HAP-1 (cell line): ENCODE measurements at regions not wholly inside any gene's neighbourhood (a gene's known extent, or its start where the extent isn't known, plus 50 kb on each side); places are given as distances from the start of the nearest gene placed in this dataset.
"Not testable (repeated sequence)": the region's sequence is repeated elsewhere in the genome, so short reads cannot be mapped to it uniquely, and the experiment has no call there.

Source experiments
- DNase-seq, 2 experiments: peaks; one replicate each; pipeline ENCODE4 v3.0.0-alpha.2; 2016 to 2020; ENCODE audit warnings: low spot score in 2 of 2
- H3K27me3 ChIP-seq: fragments of 250-450 bp; sonication (Bioruptor Pico); 2 replicates; pipeline ENCODE4 v1.5.1; 2020; ENCODE audit warnings: low read depth, mild to moderate bottlenecking, moderate library complexity
- H3K36me3 ChIP-seq: fragments of 250-450 bp; sonication (Bioruptor Pico); replicated peaks from 2 replicates; pipeline ENCODE4 v1.5.1; 2020; ENCODE audit warnings: mild to moderate bottlenecking
- H3K4me1 ChIP-seq: fragments of 250-450 bp; sonication (Bioruptor Pico); 2 replicates; pipeline ENCODE4 v1.5.1; 2020; ENCODE audit warnings: mild to moderate bottlenecking
- H3K4me3 ChIP-seq: fragments of 250-450 bp; sonication (Bioruptor Pico); 2 replicates; pipeline ENCODE4 v1.5.1; 2020; ENCODE audit warnings: mild to moderate bottlenecking, moderate library complexity
- H3K9me3 ChIP-seq: fragments of 250-450 bp; sonication (Bioruptor Pico); 2 replicates; pipeline ENCODE4 v1.5.1; 2020; ENCODE audit warnings: mild to moderate bottlenecking, moderate library complexity
- in situ Hi-C: fragments of 300-500 bp; cut with MboI; formaldehyde crosslinking; loops from 3 replicates; pipeline ENCODE4 v1.14.3; 2020; ENCODE audit warnings: low sequenced_read_pairs, inconsistent platforms, mixed read lengths

DNA sequence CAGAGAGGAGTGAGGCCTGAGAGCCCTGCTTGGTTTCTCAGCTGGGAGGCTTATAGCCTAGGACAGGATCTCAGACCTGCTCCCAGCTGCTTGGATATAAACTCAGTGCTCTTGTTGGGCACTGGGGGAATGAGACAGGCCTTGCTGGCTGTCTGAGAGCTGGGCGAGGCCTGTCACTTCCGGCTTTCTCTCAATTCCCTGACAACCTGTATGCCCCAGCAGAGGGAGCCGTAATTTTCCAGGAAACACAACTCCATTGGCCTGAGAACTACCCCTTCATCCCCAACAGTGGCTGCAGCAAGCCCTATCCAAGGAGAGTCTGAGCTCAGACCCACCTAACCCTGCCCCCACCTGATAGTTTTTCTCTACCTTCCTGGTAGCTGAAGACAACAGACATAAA is 258.3 kb upstream of the STXBP6 start:
- H3K9me3 ChIP-seq: no peaks in the 10 kb centered on the region

GRCh38 chr14:25303934-25304333 is 254.0 kb upstream of the STXBP6 start:
- no peaks in the 10 kb centered on the region for H3K4me1 ChIP-seq
- H3K27me3 ChIP-seq: no peaks in the 10 kb centered on the region
- DNase-seq: no peak
- in situ Hi-C loops: no loop called here
- H3K36me3 ChIP-seq: no peaks in the 10 kb centered on the region
- no peaks in the 10 kb centered on the region for H3K9me3 ChIP-seq
- H3K4me3 ChIP-seq: no peak overlapping the region

More for the DNA sequence above, 258.3 kb upstream of the STXBP6 start:
- in situ Hi-C loops: no loop called here
- no peak for DNase-seq
- no peaks in the 10 kb centered on the region for H3K4me1 ChIP-seq
- no peaks in the 10 kb centered on the region for H3K36me3 ChIP-seq
- no peak overlapping the region for H3K4me3 ChIP-seq
- no peaks in the 10 kb centered on the region for H3K27me3 ChIP-seq

DNA sequence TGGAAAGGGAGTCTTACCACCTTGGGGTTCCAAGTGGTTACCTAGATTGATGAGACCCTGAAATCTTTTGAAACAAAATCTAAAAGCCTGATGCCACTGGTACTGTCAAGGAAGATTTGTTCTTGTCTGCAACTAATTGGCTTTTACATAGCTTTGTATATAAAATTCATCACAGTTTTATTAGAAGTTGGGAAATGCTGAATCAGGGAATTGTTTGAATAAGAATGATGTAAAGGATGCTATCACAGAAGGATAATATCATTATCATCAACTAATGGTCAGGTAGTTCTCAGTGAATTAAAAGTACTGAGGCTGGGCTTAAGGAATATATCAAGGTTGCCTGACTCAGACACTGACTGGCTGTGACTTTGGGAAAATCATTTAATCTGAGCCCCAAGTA is 248.3 kb upstream of the STXBP6 start:
- in situ Hi-C loops: no loop called here
- Histone ChIP-seq H3K4me3 (no peak overlapping the region), H3K9me3 (0 out of 2 replicates have a peak, but pooled peaks cover 3% of the 10 kb centered on the region)

GRCh38 chr14:25290154-25290553 is 240.2 kb upstream of the STXBP6 start:
- H3K9me3 ChIP-seq, DNase-seq, H3K4me3 ChIP-seq, in situ Hi-C loops, H3K27me3 ChIP-seq, H3K36me3 ChIP-seq, H3K4me1 ChIP-seq: not testable (repeated sequence)

More for the DNA sequence above, 248.3 kb upstream of the STXBP6 start:
- no peak for DNase-seq
- Histone ChIP-seq H3K4me1 (no peaks in the 10 kb centered on the region), H3K27me3 (no peaks in the 10 kb centered on the region), H3K36me3 (no peaks in the 10 kb centered on the region)

- DNase-seq: no peak
- H3K36me3 ChIP-seq: no peaks in the 10 kb centered on the region
- H3K4me1 ChIP-seq: no peaks in the 10 kb centered on the region
- H3K27me3 ChIP-seq: no peaks in the 10 kb centered on the region
- in situ Hi-C loops: no loop called here
- 0 out of 2 replicates have a peak, but pooled peaks cover 2% of the 10 kb centered on the region for H3K9me3 ChIP-seq
- H3K4me3 ChIP-seq: no peak overlapping the region
Measured at GRCh38 chr14:25274529-25274928, 224.6 kb upstream of the STXBP6 start.

- H3K4me3 ChIP-seq: no peak overlapping the region
- no peaks in the 10 kb centered on the region for H3K36me3 ChIP-seq
- no peaks in the 10 kb centered on the region for H3K9me3 ChIP-seq
- no peak for DNase-seq
- no peaks in the 10 kb centered on the region for H3K4me1 ChIP-seq
- H3K27me3 ChIP-seq: no peaks in the 10 kb centered on the region
- in situ Hi-C loops: no loop called here
Measured at GRCh38 chr14:25267186-25267585, 217.2 kb upstream of the STXBP6 start.

GRCh38 chr14:25259470-25259869 is 209.5 kb upstream of the STXBP6 start:
- Histone ChIP-seq H3K4me3 (no peak overlapping the region), H3K4me1 (no peaks in the 10 kb centered on the region)
- in situ Hi-C loops: no loop called here

GRCh38 chr14:25252793-25253192 is 202.8 kb upstream of the STXBP6 start:
- DNase-seq: no peak
- Histone ChIP-seq H3K4me3 (no peak overlapping the region), H3K36me3 (no peaks in the 10 kb centered on the region), H3K4me1 (no peaks in the 10 kb centered on the region), H3K27me3 (no peaks in the 10 kb centered on the region), H3K9me3 (no peaks in the 10 kb centered on the region; the same call in 1 of the 2 replicates)
- in situ Hi-C loops: no loop called here

More at GRCh38 chr14:25259470-25259869, 209.5 kb upstream of the STXBP6 start:
- Histone ChIP-seq H3K27me3 (no peaks in the 10 kb centered on the region), H3K9me3 (peaks cover 2% of the 10 kb centered on the region), H3K36me3 (no peaks in the 10 kb centered on the region)
- DNase-seq: no peak

GRCh38 chr14:25250516-25250915 is 200.6 kb upstream of the STXBP6 start:
- no peaks in the 10 kb centered on the region for H3K27me3 ChIP-seq
- no peak for DNase-seq
- in situ Hi-C loops: no loop called here
- no peaks in the 10 kb centered on the region for H3K36me3 ChIP-seq
- no peak overlapping the region for H3K4me3 ChIP-seq
- no peaks in the 10 kb centered on the region for H3K4me1 ChIP-seq
- H3K9me3 ChIP-seq: no peaks in the 10 kb centered on the region; the same call in 1 of the 2 replicates

DNA sequence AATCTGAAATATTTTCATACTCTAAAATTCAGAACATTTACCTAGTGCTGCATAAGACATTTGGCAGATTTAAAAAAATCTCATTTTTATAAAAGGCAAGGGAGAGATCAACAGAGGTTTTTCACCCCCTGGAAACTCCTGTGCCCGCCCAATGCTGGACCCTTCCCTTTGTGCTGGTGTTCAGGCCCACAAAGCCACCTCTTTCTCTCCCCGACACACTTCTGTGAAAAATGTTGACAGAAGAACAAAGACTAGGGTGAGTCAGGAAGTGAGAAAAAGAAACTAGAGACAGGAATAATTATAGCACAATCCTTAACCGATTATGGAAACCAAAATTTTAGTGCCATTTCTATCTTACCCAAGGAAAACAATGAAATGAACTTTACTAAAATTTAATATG is 197.7 kb upstream of the STXBP6 start:
- in situ Hi-C loops: no loop called here
- Histone ChIP-seq H3K4me3 (no peak overlapping the region), H3K4me1 (no peaks in the 10 kb centered on the region), H3K9me3 (no peaks in the 10 kb centered on the region; the same call in none of the 2 replicates), H3K36me3 (no peaks in the 10 kb centered on the region), H3K27me3 (no peaks in the 10 kb centered on the region)
- DNase-seq: no peak

- no peaks in the 10 kb centered on the region; the same call in none of the 2 replicates for H3K9me3 ChIP-seq
- in situ Hi-C loops: no loop called here
- no peak overlapping the region for H3K4me3 ChIP-seq
- no peak for DNase-seq
- no peaks in the 10 kb centered on the region for H3K27me3 ChIP-seq
- H3K4me1 ChIP-seq: no peaks in the 10 kb centered on the region
- H3K36me3 ChIP-seq: no peaks in the 10 kb centered on the region
Measured at GRCh38 chr14:25246751-25247150, 196.8 kb upstream of the STXBP6 start.

DNA sequence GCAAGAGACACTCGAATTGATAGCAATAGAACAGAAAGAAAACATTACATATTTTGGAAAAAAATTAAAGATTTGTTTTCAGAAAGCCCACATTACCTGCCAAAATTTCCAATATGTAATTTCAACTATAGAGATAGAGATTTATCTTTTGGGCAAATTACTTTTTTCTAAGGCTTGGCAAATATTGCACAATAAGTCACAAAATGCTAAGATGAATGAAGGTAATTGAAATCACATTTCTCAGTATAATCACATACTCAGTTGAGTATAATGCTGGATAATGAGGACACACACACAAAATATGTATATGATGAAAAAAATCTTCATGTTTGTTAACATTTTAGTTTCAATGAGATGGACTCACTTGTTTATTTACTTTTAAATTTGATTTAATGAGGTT is 189.2 kb upstream of the STXBP6 start:
- DNase-seq: no peak
- no peak overlapping the region for H3K4me3 ChIP-seq
- no peaks in the 10 kb centered on the region for H3K36me3 ChIP-seq
- no peaks in the 10 kb centered on the region for H3K27me3 ChIP-seq
- peaks cover 6% of the 10 kb centered on the region for H3K9me3 ChIP-seq
- no peaks in the 10 kb centered on the region for H3K4me1 ChIP-seq
- in situ Hi-C loops: no loop called here

- no peak overlapping the region for H3K4me3 ChIP-seq
- H3K9me3 ChIP-seq: peaks cover 6% of the 10 kb centered on the region
- in situ Hi-C loops: no loop called here
- DNase-seq: no peak
- H3K36me3 ChIP-seq: no peaks in the 10 kb centered on the region
- no peaks in the 10 kb centered on the region for H3K27me3 ChIP-seq
- H3K4me1 ChIP-seq: no peaks in the 10 kb centered on the region
Measured at GRCh38 chr14:25237845-25238244, 187.9 kb upstream of the STXBP6 start.

DNA sequence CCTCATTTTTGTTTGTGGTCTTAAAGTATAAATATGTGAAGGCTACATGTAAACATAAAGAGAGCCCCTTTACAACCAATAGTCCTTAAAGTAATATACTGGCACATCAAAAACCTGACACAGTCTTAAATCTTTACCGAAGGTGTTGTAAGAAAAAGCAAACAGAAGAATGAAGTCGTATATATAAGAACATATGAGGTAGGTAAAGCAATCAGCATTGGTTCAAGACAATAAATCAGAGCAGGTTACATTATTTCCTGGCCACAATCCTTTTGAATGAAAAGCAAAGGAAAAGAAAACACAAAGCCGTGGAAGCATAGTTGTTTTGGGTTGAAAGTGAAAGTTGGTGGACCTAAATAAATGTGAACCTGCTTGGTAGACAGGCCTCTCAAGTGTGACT is 183.7 kb upstream of the STXBP6 start:
- Histone ChIP-seq H3K4me1 (no peaks in the 10 kb centered on the region), H3K4me3 (no peak overlapping the region), H3K9me3 (peaks cover 3% of the 10 kb centered on the region; the same call in 1 of the 2 replicates), H3K27me3 (no peaks in the 10 kb centered on the region), H3K36me3 (no peaks in the 10 kb centered on the region)
- no peak for DNase-seq
- in situ Hi-C loops: no loop called here

DNA sequence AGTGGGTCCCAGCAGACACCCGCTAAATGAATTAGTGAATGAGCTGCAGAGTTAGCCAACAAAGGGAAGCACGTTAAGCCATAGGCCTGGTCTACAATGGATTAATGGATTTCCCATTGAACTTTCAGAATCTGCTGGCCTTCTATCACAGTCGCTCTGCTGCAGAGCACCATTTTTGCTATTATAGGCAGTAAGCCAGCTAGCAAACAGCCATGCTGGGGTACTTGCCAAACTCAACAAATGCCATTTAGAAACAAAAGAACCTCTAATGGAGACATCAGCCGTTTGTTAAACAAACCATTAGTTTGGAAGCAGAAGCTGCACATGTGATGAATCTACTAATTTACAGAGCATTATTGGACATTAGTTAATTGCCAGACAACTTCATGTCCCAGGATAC is 181.1 kb upstream of the STXBP6 start:
- peaks cover 3% of the 10 kb centered on the region; the same call in 1 of the 2 replicates for H3K9me3 ChIP-seq
- no peaks in the 10 kb centered on the region for H3K36me3 ChIP-seq
- H3K4me1 ChIP-seq: no peaks in the 10 kb centered on the region
- in situ Hi-C loops: no loop called here
- no peak overlapping the region for H3K4me3 ChIP-seq
- no peaks in the 10 kb centered on the region for H3K27me3 ChIP-seq
- no peak for DNase-seq
